HG03095 (cell line): ENCODE measurements at regions not wholly inside any gene's neighbourhood (a gene's known extent, or its start where the extent isn't known, plus 50 kb on each side); places are given as distances from the start of the nearest gene placed in this dataset.

ENCODE experiments used
- ATAC-seq: cut with Tn5 transposase; IDR thresholded peaks from one replicate; pipeline ENCODE4 v1.9.1; 2021; ENCODE audit warnings: moderate library complexity; ENCODE audit not compliant: unreplicated experiment

DNA sequence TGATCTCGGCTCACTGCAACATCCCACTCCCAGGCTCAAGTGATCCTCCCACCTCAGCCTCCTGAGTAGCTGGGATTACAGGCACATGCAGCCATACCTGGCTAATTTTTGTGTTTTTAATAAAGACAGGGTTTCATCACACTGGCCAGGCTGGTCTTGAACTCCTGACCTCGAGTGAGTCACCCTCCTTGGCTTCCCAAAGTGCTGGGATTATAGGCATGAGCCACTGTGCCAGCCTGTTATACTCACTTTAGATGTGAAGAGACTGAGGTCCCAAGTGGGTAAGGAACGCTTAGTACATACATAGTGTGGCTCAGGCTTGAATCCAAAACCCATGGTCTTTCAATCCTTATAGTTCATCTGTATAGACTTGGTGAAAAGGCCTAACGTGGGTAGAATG is 63.7 kb upstream of the EPS8L3 start:
- no peak for ATAC-seq

- no peak for ATAC-seq
These were observed 63.2 kb upstream of the EPS8L3 start for GRCh38 chr1:109826930-109827349.

DNA sequence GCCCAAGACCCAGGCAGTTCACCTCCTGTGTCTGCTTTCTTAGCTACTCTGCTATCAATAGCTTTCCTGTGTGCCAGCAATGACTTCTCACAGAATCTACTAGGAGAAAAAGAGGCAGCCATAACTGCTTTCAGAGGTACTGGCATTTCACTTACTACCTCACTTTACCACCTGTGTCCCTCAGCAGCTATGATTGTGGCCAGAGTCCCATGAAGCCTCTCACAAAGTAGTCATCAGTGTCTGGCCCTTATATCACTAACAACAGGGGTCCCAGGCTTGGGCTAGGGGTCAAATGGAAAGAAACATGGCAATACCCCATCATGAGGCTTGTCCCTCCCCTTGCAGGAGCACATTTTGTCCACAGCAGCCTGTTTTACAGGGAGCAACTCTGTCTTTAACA is 62.7 kb upstream of the EPS8L3 start:
- ATAC-seq, result no peak

GRCh38 chr1:109824349-109825115 is 60.8 kb upstream of the EPS8L3 start:
- no peak for ATAC-seq

DNA sequence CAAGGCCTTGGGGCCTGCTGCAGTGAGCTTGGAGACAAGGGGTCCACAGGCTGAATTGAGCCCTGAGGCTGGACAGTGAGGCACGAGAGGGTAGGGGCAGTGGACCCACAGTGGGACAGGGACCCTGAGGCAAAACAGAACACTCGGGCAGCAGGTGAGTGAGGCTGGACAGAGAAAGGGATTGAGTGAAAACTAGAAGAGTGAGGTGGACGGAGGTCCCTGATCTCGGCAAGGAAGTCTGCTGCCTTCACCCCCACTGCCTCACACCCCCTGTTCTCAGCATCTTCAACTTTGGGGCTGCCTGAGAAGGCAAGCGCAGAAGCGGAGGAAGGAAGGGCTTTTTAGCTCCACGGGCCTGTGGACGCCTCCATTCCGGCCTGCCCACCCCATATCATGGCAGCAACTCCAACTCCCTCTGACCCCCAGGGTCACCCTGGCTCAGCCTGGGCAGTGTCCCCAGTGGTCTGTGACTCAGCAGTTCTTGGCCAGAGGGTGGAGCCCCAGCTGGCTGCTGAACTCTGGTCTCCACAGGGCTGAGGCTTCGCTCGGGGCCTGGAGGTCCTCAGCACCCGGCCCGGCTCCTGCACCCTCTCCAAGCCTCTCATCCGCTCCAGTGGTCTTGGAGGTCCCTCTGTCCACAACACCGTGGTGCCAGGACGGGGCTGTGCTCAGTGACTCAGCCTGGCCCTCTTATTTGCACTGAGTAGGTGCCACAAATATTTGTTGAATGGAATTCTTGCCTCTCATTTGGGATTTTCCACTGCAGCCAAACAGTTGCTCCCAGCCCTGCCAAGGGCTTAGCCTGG is 60.0 kb upstream of the EPS8L3 start:
- ATAC-seq, result no peak

DNA sequence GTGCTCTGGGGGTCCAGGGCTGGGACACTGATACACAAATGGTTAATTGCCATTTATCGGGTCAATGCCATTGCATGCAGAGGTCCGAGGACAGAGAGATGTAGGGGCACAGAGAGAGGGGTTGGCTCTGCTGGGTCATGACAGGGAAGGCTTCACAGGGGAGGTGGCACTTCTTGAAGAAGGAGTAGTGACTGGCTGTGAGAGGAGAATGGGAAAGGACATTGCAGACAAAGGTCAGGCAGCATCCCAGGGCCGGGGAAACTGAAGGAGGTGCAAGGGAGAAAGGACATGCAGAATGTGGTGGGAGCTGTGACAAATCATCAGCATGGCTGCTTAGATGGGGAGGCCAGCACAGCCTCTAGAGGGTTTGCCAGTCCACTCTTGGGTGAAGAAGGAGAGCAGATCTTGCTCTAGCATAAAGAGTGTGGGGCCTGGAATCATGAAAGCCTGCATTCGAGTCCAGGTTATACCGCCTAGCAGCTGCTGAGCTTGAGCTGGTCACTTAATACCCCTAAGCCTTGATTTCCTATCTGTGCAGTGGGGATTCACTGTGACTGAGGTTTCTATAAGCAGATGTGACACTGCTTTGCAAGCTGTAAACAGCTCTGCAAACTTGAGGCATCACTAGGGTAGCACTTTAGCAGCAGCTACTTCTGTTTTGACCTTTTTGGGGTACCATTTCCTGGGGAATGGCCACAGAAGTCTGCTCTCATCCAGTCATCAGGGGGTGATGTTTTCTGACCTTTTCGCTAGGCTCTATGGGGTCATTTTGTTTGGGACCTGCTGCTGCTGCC is 59.2 kb upstream of the EPS8L3 start:
- ATAC-seq, result no peak

- no peak for ATAC-seq
These were observed 58.4 kb upstream of the EPS8L3 start for GRCh38 chr1:109821831-109822745.

DNA sequence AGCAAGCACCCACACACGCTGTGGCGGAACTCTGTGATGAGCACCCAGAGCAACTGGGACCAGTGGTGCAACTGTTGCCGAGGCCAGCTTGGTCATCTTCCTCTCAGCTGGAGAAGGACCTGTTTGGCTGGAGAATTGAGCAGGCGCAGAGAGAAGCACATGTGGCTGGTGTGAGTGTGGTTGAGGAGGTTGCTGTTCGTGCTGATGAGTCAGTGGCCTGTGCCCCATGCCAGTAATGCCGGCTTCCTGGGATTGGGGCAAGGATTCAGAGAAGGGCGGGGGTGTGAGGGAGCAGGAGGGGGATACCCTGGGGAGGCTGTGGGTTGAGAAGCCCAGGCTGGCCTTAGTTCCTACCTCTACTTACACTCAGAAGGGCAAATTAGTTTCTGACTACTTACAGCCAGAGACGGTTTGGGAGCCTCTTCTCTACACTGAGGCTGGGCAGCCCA is 57.5 kb upstream of the EPS8L3 start:
- ATAC-seq, result no peak

DNA sequence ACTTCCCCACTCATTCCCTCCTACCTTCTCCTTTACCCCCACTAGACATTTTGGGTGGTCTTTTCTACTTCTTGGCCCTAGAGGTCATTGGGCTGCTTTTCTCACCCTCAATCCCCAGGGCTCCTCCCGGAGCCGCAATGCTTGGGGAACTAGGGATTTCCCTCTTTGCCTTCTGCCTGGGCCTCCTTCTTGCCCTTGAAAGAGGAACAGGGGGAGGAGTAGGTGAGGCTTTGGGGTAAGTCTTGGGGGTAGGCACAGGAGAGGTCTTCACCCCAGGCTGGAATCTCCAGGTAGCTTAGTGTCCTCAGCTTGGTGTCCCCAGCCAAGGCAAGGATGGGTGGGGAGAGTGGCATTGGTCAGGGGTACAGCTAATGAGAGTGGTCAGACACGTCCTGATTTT is 56.2 kb upstream of the EPS8L3 start:
- ATAC-seq, result no peak

- no peak for ATAC-seq
These were observed 55.5 kb upstream of the EPS8L3 start for GRCh38 chr1:109818988-109819764.

DNA sequence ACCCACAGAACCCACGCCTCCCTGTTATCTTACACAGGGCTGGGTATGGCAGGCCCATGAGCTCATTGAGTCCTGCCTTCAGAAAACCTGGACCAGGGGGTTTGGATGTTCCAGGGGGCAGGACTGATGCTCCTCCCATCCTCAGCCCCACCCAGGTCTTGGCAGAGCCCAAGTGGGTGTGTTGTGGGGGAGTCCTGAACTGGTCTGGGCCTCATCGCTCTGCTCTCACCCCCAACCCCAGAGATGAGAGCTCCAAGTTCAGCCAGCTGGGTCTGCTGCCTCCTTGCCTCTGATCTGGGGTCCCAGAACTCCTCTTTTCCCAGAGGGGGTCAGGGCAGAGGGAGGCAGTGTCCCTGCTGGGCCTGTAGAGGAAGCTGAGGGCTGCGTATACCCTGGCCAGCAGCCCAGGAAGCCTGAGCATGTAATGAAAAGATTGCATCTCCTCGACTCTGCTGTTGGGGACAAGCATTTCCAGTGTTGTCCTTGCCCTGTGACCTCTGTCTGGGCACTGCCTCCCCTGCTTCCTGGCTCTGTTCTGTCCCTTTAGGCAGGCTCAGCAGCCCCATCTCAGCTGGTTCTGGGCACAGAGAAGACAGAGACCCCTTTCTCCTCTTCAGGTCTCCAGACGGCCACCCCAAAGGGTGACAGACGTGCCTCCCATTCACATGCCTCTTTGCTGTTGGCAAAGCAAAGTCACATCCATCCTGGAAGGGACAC is 54.7 kb upstream of the EPS8L3 start:
- ATAC-seq, result no peak

DNA sequence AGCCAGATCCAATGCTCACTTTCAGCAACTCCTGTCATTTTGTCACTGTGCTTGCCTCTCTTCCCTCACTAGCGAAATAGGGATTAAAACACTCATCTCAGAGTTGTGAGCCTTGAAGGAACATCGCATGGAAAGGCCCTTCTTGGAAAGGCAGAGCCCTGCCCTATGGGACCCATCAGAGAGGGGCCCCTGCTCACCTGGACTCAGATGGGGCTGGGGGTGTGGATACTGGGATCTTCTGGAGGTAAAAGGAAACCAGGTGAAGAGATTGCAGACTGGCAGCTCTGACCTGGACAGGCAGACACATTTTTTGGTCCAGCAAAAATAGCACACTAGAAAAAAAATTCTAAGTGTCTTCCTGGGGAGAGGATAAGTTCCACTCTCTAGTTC is 54.2 kb upstream of the EPS8L3 start:
- no peak for ATAC-seq

DNA sequence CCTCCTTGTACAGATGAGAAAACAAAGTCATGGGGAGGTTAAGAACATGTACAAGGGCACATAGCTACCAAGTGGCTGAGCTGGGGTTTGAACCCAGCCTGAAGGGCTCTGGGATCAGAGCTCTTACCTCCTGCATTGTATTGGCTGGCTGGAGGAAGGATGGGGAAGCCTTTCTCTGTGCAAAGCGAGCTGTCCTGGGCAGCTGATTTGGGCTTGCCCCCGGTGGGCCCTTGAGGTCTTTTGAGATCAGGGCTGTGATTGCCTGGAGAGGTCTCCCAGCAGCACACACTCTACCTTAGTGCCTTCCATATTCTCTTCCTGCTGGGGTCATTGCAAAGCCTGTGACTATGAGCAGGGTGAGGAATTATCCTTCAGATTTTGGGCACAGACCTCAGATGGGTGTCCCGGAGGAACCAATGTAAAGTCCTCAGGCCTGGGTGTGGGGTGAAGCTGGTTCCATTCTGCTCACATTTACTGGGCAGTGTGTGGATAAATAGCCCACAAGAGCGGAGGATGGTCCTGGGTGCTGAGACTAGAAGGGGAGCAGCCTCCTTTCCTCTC is 53.3 kb upstream of the EPS8L3 start:
- ATAC-seq, result no peak

DNA sequence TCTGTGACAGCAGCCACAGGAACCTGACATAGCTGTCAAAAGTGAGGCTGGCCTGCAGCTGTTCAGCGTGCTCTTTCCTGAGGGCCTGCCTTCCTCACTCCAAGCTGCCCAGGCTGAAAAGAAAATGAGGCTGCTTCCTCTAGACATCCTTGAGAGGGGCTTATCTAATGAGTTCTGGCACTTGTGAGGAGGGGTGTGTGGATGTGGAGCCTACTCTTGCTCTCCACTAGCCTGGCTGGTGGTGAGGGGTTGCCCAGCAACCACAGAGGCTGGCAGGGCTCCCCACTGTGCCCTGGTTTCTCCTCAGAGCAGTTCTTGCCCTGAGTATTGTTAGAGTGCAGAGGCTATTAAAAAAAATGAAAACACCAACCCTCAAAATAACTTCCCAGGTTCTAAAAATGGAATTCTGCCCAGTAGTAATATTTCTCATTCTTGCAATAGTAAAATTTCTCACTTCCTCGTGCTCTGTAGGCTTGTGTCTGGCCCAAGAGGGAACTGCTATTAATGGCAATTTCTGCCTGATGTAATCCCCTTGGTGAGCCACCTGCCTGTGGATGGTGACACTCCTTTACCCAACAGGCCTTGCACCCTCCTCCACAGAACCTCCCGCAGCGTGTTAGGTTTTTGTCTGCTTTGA is 52.6 kb upstream of the EPS8L3 start:
- peak; percentile 88 for ATAC-seq

GRCh38 chr1:109815809-109816174 is 52.1 kb upstream of the EPS8L3 start:
- ATAC-seq, result no peak

DNA sequence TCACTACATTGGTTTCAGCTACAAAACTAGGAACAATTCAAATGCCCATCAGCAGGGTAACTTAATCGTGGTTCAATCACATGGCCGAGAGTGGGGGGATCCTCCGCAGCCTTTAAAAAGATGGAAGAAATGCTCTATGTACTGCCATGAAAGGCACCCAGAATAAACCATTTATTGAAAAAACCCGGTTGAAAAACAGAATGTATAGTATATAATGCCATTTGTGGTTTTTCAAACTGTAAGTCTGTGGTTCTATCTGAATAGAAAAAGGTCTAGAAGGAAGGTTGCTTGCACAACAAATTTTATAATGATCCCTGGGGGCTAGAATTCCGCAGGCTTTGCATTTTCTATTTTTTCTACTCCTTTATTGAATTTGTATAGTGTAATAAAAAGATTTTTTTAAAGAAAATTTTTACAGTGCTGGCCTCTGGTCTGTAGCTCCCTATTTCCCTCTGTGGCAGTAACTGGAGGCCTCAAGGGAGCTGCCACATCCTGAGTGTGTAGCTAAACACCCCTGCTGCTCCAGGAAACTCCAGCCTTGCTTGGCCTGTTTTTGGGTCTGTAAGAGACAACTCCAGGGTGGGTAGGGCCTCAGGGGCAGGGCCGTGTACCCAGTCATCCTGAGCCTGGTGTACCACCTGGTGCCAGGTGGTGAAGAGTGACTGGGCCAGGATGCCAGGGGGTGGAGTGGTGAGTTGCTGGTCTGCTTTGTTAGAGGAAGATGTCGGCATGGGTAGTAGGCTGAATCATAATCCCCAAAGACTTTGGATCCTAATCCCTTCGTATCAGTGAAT is 51.5 kb upstream of the EPS8L3 start:
- ATAC-seq, result no peak

DNA sequence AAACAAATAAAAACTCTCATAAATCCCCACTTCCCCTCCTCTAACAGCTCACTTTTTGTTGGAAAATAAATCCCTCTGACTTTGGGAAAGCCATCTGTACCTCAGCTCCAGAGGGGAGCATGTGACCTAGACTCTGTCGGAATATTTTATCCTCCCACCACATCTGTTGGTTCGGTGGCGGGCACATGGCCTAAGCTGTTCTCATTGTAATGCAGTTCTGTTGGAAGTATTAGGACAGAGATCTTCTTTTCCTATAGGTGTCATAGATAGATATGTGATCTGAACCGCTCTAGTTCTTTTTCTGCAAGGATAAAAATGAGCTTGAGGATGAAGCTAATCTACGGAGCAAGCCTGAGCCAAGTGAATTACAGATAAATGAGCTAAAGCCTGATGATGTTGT is 50.5 kb upstream of the EPS8L3 start:
- ATAC-seq, result no peak
